ENCODE measurements at regions not wholly inside any gene's neighbourhood (a gene's known extent, or its start where the extent isn't known, plus 50 kb on each side); places are given as distances from the start of the nearest gene placed in this dataset.

DNA sequence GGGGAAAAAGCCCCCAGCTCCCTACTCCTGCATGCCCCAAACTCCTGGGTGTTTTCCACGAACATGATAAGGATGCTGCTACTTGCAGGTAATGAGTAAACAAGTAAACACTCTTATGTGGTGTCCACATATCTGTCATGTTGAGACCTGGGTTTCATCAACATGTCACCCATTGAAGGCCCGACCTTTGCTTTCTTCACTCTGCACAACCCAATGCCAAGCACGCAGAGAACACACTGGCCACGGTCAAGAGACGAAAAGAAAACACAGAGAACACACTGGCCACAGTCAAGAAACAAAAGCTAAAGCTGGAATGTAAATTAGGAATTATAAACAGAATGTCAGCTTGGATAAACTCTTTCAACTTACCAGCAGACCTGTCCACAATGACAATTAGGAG, 143.1 kb downstream of the TTC32 start:
- no peak overlapping the region for H3K27ac ChIP-seq
- no peak for TF ChIP-seq ZFX (IDR thresholded peaks at IDR 0.05)
- TF ChIP-seq, protein P1, sequence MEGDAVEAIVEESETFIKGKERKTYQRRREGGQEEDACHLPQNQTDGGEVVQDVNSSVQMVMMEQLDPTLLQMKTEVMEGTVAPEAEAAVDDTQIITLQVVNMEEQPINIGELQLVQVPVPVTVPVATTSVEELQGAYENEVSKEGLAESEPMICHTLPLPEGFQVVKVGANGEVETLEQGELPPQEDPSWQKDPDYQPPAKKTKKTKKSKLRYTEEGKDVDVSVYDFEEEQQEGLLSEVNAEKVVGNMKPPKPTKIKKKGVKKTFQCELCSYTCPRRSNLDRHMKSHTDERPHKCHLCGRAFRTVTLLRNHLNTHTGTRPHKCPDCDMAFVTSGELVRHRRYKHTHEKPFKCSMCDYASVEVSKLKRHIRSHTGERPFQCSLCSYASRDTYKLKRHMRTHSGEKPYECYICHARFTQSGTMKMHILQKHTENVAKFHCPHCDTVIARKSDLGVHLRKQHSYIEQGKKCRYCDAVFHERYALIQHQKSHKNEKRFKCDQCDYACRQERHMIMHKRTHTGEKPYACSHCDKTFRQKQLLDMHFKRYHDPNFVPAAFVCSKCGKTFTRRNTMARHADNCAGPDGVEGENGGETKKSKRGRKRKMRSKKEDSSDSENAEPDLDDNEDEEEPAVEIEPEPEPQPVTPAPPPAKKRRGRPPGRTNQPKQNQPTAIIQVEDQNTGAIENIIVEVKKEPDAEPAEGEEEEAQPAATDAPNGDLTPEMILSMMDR (conservative IDR thresholded peaks at IDR 0.05), result no peak

DNA sequence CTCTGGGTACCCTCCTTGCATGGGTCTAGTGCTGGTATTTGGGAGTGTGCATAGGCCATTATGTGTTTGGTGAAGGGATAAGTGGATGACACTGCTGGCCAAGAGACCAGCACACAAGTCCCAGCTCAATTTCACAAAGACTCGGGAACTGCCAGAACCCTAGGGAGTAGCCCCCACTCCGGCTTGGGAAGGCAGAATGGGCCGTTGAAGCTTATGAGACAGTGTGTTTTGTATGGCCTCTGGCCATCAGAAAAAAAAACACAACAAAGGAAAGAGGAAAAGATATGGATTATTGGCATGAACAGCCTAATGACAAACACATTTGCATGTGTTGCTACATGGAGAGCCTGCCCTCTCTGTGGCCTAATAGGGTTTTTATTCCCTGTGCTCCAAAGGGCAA, 144.2 kb downstream of the TTC32 start:
- H3K27ac ChIP-seq, result no peak overlapping the region
- TF ChIP-seq, protein P1 (conservative IDR thresholded peaks at IDR 0.05), result no peak
- no peak for TF ChIP-seq ZFX (IDR thresholded peaks at IDR 0.05)

DNA sequence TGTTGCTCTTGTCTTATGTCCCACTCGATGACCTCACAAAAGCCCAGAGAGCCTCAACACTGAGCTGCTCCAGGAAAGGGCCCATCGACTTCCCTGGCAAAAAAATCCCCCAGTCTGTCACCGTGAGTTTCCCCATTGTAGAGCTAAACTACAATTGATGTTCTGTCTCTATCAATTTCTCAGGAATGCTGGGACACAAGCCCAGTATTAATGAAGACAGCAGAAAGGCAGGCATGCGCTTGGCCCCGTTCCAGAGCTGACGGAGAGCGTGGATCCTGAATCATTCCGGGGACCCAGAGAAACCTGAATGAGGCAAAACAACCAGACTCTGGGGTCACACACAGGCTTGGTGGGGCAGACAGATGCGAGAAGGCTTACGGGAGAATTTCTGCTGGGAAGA, 146.9 kb downstream of the TTC32 start:
- TF ChIP-seq, protein P1 (conservative IDR thresholded peaks at IDR 0.05), result no peak
- TF ChIP-seq ZFX (IDR thresholded peaks at IDR 0.05), result no peak
- no peak overlapping the region for H3K27ac ChIP-seq

DNA sequence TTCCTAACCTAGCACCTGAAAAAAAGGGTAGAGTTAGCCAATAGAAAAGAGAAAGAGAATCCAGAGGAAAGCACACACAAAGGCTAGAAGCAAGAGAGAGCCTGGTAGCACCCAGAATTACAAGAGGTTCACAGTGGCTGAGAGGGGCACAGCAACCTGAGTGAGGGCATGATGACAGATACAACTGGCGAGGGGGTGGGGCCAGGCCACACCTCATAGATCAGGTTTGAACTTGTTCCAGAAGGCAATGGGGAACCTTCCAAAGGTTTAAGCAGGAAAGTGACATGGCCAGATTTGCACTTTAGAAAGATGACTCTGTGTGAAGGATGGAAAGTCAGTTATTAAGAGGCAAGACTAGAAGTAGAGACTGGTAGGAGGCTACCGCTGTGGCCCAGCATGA, 148.0 kb downstream of the TTC32 start:
- TF ChIP-seq, protein P1 (conservative IDR thresholded peaks at IDR 0.05), result no peak
- TF ChIP-seq ZFX (IDR thresholded peaks at IDR 0.05), result no peak
- no peak overlapping the region for H3K27ac ChIP-seq

DNA sequence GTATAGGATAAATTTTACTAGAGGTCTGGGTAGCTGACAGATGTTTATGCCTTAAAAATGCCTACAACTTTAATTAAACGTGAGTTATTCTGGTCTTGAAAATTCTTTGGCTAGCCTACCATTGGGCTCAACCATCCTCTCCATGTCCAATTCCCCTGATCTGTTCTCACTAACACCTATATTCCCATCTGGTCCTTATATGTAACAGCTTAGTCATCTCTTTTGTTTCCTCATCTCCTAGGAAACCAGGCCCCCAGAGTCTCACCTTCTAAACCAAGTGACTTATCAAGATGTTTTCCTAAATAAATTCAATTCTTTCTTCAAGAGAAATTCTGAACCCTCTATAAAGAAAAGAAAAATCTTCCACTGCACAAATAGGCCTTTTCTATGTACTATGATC, 148.5 kb downstream of the TTC32 start:
- TF ChIP-seq ZFX (IDR thresholded peaks at IDR 0.05), result no peak
- TF ChIP-seq, protein P1 (conservative IDR thresholded peaks at IDR 0.05), result no peak

DNA sequence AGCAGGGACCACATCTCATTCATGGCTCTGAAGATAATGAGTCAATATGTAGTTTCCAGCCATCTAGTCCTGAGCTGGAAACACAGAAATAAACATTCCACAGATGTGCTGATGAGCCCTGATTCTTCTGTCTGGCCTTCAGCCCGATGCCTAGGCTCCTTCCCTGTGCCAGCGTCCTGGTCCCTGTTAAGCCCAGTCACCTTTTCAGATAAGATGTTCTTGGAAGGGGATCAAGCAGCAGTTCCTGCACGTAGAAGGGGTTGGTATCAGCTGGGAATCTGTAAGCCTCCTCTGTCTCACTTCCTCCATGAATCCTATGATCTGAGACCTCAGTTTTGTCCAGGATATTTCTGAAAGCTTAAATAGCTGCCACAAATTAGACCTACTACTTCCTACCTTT, 149.3 kb downstream of the TTC32 start:
- no peak for TF ChIP-seq ZFX (IDR thresholded peaks at IDR 0.05)
- TF ChIP-seq, protein P1 (conservative IDR thresholded peaks at IDR 0.05), result no peak
- no peak overlapping the region for H3K27ac ChIP-seq

More for the DNA sequence above, 148.5 kb downstream of the TTC32 start:
- H3K27ac ChIP-seq, result no peak overlapping the region

DNA sequence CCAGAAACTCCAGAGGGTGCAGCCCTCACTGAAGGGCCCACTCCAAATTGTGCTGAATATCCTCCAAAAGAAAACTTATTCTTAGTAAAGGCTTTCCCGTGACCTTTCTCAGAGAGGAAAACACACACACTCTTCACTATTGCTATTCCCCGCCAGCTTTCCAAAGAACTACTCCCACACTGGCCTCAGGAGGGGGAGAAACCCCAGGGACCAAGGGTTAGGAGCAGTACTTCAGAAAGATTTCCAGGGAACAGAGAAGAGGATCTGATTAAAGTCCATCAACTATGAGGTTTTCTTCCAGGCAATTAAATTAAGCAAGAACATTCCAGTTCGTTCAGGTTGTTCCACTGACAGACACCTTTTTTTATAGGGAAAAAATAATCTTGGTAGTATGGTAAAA, 150.2 kb downstream of the TTC32 start:
- no peak overlapping the region for H3K27ac ChIP-seq
- no peak for TF ChIP-seq ZFX (IDR thresholded peaks at IDR 0.05)
- TF ChIP-seq, protein P1 (conservative IDR thresholded peaks at IDR 0.05), result no peak

All from C4-2B (cell line).